HUDEP-2 (cell line): ENCODE measurements at regions not wholly inside any gene's neighbourhood (a gene's known extent, or its start where the extent isn't known, plus 50 kb on each side); places are given as distances from the start of the nearest gene placed in this dataset.

Experiments
- DNase-seq, 76 experiments: peaks; one replicate each; lab custom pipeline; 2025; ENCODE audit not compliant: unreplicated experiment in 76 of 76; lab: John Stamatoyannopoulos, UW

GRCh38 chr2:122519821-122520611 is 764.6 kb downstream of the TSN start:
- peak in 1 of 76 experiments; percentile 5 for DNase-seq

DNA sequence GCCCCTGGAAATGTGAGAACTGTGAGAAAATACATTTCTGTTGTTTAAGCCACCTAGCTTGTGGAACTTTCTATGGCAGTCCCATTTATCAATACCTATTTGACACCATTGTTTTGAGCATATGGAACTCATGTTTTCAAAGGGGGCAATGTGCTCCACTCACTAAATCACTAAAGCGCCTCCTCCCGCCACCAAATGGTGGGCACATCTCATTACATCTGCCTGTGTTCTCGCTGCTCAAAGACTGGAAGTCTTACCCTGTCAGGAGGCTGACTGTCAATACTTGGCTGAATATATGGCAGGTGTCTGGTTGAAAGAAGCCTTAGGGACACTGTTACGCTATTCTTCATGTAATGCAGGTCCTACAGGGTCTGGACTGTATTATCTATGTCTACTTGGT is 767.7 kb downstream of the TSN start:
- no peak for DNase-seq

DNA sequence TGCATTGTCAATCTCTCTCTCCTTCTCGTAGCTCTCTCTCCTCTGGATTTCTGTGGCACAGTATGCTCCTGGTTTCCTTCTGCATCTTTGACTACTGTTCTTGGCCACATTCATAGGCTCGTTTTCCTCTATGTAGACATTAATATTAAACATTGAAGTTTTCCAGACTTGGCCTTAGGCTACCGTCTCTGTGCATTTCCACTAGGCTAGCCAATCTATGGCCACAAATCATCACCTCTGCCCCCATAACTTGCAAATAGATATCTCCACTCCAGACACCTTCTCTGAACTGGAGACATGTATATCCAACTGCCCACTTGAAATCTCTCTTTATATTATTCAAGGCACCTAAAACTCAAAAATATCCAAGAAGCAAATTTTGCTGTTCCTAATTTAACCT is 768.5 kb downstream of the TSN start:
- no peak for DNase-seq

- DNase-seq: no peak
Observed at GRCh38 chr2:122525336-122525735, 769.9 kb downstream of the TSN start.

DNA sequence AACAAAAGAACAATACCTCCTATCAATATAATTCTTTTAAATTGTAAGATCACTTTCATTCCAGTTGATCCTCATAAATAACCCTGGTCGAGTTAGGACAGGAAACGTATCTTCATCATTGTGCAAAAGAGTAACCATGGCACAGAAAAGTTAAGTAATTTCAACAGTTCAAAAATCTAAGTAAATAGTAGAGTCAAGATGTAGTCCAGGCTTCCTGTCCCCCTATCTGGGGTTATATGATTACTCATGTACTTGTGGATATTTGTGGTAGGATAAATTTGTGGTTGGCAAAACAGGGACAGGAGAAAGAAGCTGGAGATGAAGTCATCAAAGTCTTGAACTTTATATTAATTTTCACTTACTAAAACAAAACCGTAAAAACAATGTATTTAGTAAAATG is 772.6 kb downstream of the TSN start:
- DNase-seq: no peak

- no peak for DNase-seq
Observed at GRCh38 chr2:122528958-122529705, 773.7 kb downstream of the TSN start.

DNA sequence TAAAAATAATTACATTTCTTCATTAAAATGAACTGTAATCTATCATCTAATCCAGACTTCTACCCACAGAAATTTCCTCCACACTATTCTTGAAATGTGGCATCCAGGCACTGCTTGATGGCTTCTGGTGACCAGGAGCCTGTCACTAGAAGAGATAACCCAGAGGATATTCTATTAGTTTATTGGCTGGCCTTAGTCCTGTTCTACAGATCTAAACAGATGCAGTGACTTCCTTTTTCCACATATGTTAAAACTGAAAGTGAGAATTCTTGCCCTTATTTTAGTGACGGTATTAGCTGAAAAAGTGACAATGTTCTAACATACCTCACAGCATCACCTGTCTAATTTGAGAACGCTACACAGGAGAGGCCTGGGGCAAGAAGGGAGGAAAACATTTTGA is 775.4 kb downstream of the TSN start:
- DNase-seq: no peak

DNA sequence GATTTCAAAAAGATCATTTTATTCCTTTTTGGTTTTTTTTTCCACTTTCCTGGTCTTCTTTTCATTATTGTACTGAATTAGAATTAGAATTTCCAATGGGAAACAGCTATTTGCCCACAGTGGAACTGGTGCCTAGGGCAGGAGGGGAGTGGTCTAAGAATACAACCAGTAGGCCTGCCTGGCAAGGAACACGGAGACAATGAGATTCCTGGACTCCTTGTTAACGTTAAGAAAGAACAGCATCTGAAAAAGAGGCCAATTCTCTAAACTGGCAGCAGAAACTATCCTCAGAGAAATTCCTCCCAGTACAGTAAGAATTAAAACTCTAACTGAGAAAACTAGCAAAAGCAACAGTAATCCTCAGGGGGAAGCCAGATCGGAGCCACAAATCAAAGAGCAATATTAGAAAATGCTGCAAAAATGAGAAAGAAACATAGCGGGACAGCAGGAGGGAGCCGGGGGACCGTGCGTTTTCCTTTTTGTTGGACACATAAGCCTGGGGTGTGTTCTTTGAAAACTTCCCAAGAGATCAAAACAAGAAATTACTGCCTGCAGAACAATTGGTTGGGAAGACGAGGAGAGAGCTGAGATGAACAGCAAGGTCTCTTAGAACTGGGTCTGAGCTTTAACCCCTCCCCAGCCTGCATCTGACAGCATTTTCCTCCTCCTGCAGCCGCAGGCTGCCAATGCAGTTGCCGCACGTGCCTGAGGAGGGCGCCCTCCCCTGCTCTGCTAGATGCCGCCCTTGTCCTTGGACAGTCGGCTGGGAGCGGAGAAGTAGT is 776.0 kb downstream of the TSN start:
- DNase-seq: peak in 1 of 76 experiments; percentile 0

GRCh38 chr2:122532072-122532344 is 776.6 kb downstream of the TSN start:
- DNase-seq: no peak

DNA sequence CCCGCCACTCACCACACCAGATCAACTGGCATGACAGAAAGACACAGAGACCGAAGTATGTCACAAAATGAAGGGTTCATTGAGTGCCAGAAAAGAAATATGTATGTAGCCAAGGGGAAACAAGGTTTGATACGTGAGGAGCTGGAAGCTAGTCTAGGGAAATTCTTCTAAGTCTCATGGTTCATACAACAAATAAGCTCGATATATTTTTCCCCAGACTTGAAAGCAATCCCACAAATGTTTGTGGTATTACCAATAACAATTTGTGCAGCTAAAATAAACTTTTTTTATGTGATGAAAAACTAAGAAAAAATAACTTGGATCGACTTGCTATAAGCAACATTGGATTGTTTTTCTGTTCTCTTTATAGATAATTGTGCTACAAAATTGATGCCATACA is 777.0 kb downstream of the TSN start:
- DNase-seq: no peak

- DNase-seq: no peak
Observed at GRCh38 chr2:122535960-122536505, 780.6 kb downstream of the TSN start.

DNA sequence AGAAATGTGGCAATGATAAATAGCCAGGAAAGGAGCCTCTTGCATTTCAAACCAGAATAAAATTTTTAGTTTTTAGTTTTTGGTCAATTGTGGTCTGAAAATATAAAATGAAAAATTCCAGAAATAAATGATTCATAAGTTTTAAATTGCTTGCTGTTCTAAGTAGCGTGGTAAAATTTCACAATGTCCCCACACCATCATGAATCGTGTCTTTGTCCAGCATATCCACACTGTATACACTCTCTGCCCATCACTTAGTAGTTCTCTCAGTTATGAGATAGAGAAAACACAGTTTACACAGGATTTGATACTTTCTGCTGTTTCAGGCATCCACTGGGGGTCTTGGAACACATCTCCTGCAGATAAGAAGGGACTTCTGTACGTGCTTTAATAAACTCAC is 783.9 kb downstream of the TSN start:
- no peak for DNase-seq

GRCh38 chr2:122539920-122540319 is 784.5 kb downstream of the TSN start:
- DNase-seq: no peak

- DNase-seq: no peak
Observed at GRCh38 chr2:122542236-122542635, 786.8 kb downstream of the TSN start.

DNA sequence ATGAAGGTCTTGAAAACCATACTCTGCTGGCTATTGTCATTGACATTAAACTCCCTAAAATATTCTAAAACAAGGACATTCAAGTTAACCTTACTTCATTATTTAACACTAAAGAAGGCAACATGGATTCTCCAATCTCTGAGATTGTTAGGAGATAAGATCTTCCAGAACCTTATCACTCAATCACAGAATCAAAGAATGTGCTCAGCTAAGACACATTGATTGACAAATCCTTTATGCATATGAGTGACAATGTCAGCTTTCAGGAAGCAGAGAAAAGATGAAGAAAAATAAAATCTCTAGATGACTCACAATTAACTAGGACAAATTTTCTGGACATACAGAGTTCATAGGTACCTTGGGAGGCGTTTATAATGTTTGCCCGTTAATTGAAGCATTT is 787.2 kb downstream of the TSN start:
- DNase-seq: no peak

- no peak for DNase-seq
Observed at GRCh38 chr2:122543815-122544214, 788.4 kb downstream of the TSN start.

DNA sequence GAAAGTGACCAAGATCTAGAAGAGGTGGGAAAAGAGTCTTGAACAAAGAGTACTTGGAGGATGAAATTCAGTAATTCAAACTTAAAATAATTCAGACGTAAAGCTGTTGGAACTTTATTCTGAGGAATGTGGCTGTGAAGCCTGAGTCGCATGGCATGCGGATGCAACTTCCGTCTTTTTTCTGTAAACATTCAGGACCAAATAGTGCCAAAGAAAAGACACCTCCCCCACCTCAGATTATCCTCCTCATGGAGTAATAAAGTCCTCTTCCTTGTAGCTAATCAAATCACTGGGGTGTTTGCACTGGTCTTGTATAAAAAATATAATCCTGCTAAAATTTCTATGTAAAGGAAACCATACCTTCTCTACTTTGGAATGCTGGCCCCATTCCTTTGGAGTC is 790.4 kb downstream of the TSN start:
- DNase-seq: no peak

GRCh38 chr2:122562775-122563174 is 807.3 kb downstream of the TSN start:
- DNase-seq: no peak

- DNase-seq: no peak
Observed at GRCh38 chr2:122563781-122564180, 808.3 kb downstream of the TSN start.

- DNase-seq: no peak
Observed at GRCh38 chr2:122564843-122565242, 809.4 kb downstream of the TSN start.

DNA sequence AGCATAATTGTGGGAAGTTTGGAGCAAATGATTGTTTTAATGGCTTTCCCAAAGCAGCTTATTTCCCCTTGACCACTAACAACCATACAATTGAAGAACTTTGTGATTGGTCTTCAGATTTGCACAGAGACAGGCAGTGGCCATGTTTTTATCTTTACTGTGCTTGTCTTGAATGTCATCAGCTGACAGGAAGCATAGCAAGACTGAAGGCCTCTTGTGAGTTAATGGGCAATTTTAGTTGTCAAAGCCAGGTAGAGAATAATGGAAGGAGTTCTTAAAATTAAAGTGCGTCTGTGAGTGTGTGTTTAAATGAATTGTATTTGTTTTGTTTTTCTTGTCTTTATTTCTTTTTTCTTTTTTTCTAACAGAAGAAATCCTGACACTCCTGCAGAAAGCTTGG is 809.9 kb downstream of the TSN start:
- no peak for DNase-seq
